Psoas muscle (tissue), 7 donors: ENCODE measurements at regions not wholly inside any gene's neighbourhood (a gene's known extent, or its start where the extent isn't known, plus 50 kb on each side); places are given as distances from the start of the nearest gene placed in this dataset.

Experiments
- ATAC-seq, 4 donors: fragments of 200-7000 bp; cut with Tn5 transposase; one replicate each; pipeline ENCODE4 v1.9.1; 2020; ENCODE audit warnings: moderate library complexity in 3 of 4, mild to moderate bottlenecking in 2 of 4
- DNase-seq, 2 donors: peaks; one replicate each; pipeline ENCODE4 v3.0.0-alpha.2; 2020
- H3K27ac ChIP-seq: fragments of 200-600 bp; one replicate; pipeline ENCODE4 v1.8.0; 2022
- H3K27me3 ChIP-seq, 3 donors: fragments of 200-600 bp in 1 of 3; one replicate each; pipeline versions ENCODE4 v1.6.1 to v1.8.0; 2013 to 2022; ENCODE audit warnings: low read length in 2 of 3, mild to moderate bottlenecking in 2 of 3, moderate library complexity in 1 of 3; ENCODE audit not compliant: insufficient read depth in 3 of 3
- H3K36me3 ChIP-seq, 2 donors: fragments of 200-600 bp in 1 of 2; one replicate each; pipeline versions ENCODE4 v1.6.1 to v1.8.0; 2013 to 2022; ENCODE audit warnings: low read depth in 1 of 2, mild to moderate bottlenecking in 1 of 2, moderate library complexity in 1 of 2; ENCODE audit not compliant: insufficient read depth in 1 of 2
- H3K4me1 ChIP-seq: fragments of 200-600 bp; one replicate; pipeline ENCODE4 v1.8.0; 2022
- H3K4me3 ChIP-seq: fragments of 200-600 bp; one replicate; pipeline ENCODE4 v1.8.0; 2022; ENCODE audit warnings: mild to moderate bottlenecking
- H3K9me3 ChIP-seq: fragments of 200-600 bp; one replicate; pipeline ENCODE4 v1.8.0; 2022
- WGBS, 3 donors: extraction: QIAGEN DNeasy Blood & Tissue Kit; methylation state at CpG; one replicate each; pipeline versions ENCODE4 v1.1.6 to v1.1.7; 2013; 5-methylcytosine and 5-hydroxymethylcytosine counted together
- intact Hi-C, 2 donors: fragments of 100-400 bp; cut with DNase I; formaldehyde crosslinking; loops; one replicate each; pipeline versions ENCODE4 v1.11.0 to v1.14.2; 2022
- TF ChIP-seq, protein P1 (sequence below): fragments of 200-600 bp; IDR thresholded peaks from one replicate; pipeline ENCODE4 v1.8.0; 2022; ENCODE audit warnings: antibody characterized with exemption
- donor health status: healthy with polysubstance abuse.
- donor health status: DM: no; HTN: no; CAD: no; lungs with moderate emphysema.
- donor health status: Bipolar disorder and iron deficiency.
- donor health status: healthy.
- donor health status: DM: yes; HTN: yes; CAD: no.
- donor health status: DM: no; HTN: no; CAD: no.
- donor health status: DM: yes; HTN: yes; CAD: no.

DNA sequence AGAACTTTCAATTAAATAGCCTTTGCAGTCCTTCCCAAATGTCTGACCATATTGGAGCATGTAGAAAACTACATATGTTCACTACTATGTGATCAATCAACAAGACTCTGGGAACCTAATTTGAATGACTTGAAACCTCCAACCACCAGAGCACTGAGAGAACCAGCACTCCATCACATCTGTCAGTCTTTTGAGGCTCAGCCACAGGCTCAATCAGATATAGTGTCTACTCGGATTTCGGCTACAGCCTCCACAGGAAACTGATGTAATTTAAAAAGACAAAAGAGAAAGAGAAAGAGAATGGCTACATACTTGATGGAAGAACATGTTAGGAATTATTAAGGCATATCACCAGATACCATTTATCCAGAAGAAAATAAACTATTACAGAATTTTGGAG is 859.0 kb downstream of the FAM181B start:
- Histone ChIP-seq H3K9me3 (no peaks in the 10 kb centered on the region), H3K4me3 (no peak overlapping the region), H3K27ac (no peak overlapping the region), H3K27me3 (no peaks in the 10 kb centered on the region), H3K36me3 (no peaks in the 10 kb centered on the region), H3K4me1 (no peaks in the 10 kb centered on the region)
- DNase-seq (no peak), ATAC-seq (no peak)
- 28 to 31% (median 29%) methylated on average over 2 of the region's 2 CpGs for WGBS, 3 donors
- TF ChIP-seq, protein P1, sequence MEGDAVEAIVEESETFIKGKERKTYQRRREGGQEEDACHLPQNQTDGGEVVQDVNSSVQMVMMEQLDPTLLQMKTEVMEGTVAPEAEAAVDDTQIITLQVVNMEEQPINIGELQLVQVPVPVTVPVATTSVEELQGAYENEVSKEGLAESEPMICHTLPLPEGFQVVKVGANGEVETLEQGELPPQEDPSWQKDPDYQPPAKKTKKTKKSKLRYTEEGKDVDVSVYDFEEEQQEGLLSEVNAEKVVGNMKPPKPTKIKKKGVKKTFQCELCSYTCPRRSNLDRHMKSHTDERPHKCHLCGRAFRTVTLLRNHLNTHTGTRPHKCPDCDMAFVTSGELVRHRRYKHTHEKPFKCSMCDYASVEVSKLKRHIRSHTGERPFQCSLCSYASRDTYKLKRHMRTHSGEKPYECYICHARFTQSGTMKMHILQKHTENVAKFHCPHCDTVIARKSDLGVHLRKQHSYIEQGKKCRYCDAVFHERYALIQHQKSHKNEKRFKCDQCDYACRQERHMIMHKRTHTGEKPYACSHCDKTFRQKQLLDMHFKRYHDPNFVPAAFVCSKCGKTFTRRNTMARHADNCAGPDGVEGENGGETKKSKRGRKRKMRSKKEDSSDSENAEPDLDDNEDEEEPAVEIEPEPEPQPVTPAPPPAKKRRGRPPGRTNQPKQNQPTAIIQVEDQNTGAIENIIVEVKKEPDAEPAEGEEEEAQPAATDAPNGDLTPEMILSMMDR: no peak
- intact Hi-C loops: no loop called here

DNA sequence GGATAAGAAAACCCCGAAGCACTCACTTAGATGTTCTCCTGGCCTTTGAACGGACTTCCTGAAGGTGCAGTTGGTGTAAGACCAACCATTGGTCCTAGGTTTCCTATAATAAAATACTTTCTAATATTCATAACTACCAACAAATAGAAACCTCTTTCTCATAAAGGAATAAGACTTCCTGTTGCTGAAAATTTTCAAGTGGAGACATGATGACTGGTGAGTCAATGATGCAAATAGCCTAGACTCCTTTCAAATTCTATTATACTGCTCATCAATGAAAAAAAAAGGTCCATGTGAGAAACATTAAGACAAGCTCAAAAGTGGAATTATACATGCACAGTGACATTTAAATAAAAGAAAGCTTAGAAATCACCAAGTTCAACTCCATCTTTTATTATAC is 862.8 kb downstream of the FAM181B start:
- DNase-seq (no peak), ATAC-seq (no peak)
- no peaks in the 10 kb centered on the region for H3K27me3 ChIP-seq
- H3K4me1 ChIP-seq: no peaks in the 10 kb centered on the region
- TF ChIP-seq, protein P1: no peak
- no peak overlapping the region for H3K4me3 ChIP-seq
- no peaks in the 10 kb centered on the region for H3K36me3 ChIP-seq
- intact Hi-C loops: no loop called here
- WGBS, 3 donors: 50 to 97% (median 65%) methylated on average over 2 of the region's 2 CpGs
- no peak overlapping the region for H3K27ac ChIP-seq
- H3K9me3 ChIP-seq: no peaks in the 10 kb centered on the region

GRCh38 chr11:81870066-81870412 is 863.6 kb downstream of the FAM181B start:
- TF ChIP-seq, protein P1: no peak
- H3K4me1 ChIP-seq: no peaks in the 10 kb centered on the region
- H3K4me3 ChIP-seq: no peak overlapping the region
- DNase-seq (no peak), ATAC-seq (no peak)
- H3K9me3 ChIP-seq: no peaks in the 10 kb centered on the region
- intact Hi-C loops: no loop called here
- no peak overlapping the region for H3K27ac ChIP-seq
- WGBS, 3 donors: 24 to 54% (median 42%) methylated on average over 3 of the region's 3 CpGs
- H3K27me3 ChIP-seq: no peaks in the 10 kb centered on the region
- no peaks in the 10 kb centered on the region for H3K36me3 ChIP-seq

DNA sequence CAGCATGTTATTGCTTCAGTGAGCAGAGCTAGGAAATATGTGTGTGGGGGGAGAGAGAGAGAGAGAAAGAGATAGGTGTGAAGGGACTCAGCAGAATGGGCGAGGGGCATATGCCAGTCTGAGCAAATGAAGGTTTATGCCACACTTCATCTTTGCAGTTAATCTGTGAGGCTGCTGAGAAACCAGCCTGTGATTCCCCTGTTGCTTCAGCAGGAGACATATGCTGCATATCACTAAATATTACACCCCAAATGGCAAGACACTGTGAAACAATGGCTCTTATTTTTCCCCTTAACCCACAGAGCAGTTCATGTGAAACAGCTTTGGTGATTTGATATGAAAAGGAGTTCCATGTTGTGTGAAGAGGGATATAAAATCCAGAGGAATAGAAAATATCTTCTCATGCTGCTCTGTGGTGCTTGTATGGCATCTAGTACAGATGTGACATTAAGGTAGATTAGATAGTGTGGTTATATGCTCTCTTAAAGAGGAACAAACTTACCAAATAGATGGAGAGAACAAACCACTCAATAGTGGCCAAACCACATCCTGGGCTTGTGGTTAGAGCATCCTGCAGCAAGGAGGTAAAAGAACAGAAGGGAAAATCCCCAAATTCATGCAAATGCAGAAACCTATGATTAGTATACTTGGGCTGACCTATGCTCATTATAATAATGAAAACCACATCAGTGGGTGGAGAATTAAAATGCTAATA is 864.2 kb downstream of the FAM181B start:
- intact Hi-C loops: no loop called here
- TF ChIP-seq, protein P1: no peak

GRCh38 chr11:81866896-81867295 is 866.8 kb downstream of the FAM181B start:
- H3K4me3 ChIP-seq: no peak overlapping the region
- intact Hi-C loops: no loop called here
- no peaks in the 10 kb centered on the region for H3K4me1 ChIP-seq
- WGBS, 3 donors: 67 to 89% (median 85%) methylated on average over 2 of the region's 2 CpGs
- TF ChIP-seq, protein P1: no peak
- H3K36me3 ChIP-seq: no peaks in the 10 kb centered on the region
- no peaks in the 10 kb centered on the region for H3K9me3 ChIP-seq
- no peak for ATAC-seq
- no peak overlapping the region for H3K27ac ChIP-seq
- DNase-seq: no peak
- no peaks in the 10 kb centered on the region for H3K27me3 ChIP-seq

More for the DNA sequence above, 864.2 kb downstream of the FAM181B start:
- 71 to 83% (median 80%) methylated on average over 1 of the region's 1 CpG for WGBS, 3 donors
- Histone ChIP-seq H3K36me3 (no peaks in the 10 kb centered on the region), H3K4me1 (no peaks in the 10 kb centered on the region), H3K27ac (no peak overlapping the region), H3K27me3 (no peaks in the 10 kb centered on the region), H3K4me3 (no peak overlapping the region), H3K9me3 (no peaks in the 10 kb centered on the region)
- ATAC-seq (no peak), DNase-seq (no peak)
